ENCODE measurements at regions not wholly inside any gene's neighbourhood (a gene's known extent, or its start where the extent isn't known, plus 50 kb on each side); places are given as distances from the start of the nearest gene placed in this dataset.

GRCh38 chr5:74372051-74372450 lies 268.5 kb downstream of the ENC1 start:
- DNase-seq, result no peak

GRCh38 chr5:74371621-74372020 lies 268.9 kb downstream of the ENC1 start:
- DNase-seq, result no peak

- no peak for DNase-seq
Measured at GRCh38 chr5:74370168-74370567, 270.4 kb downstream of the ENC1 start.

GRCh38 chr5:74369173-74369572 lies 271.4 kb downstream of the ENC1 start:
- DNase-seq, result no peak

- DNase-seq, result no peak
Measured at GRCh38 chr5:74367934-74368333, 272.6 kb downstream of the ENC1 start.

- DNase-seq, result no peak
Measured at GRCh38 chr5:74367241-74367733, 273.2 kb downstream of the ENC1 start.

- DNase-seq, result no peak
Measured at GRCh38 chr5:74365723-74366122, 274.8 kb downstream of the ENC1 start.

- DNase-seq, result no peak
Measured at GRCh38 chr5:74364507-74364906, 276.0 kb downstream of the ENC1 start.

GRCh38 chr5:74363603-74364205 lies 276.8 kb downstream of the ENC1 start:
- DNase-seq, result no peak

- no peak for DNase-seq
Measured at GRCh38 chr5:74361406-74362358, 278.8 kb downstream of the ENC1 start.

GRCh38 chr5:74360535-74361210 lies 279.9 kb downstream of the ENC1 start:
- DNase-seq, result no peak

- DNase-seq, result no peak
Measured at GRCh38 chr5:74357827-74358226, 282.7 kb downstream of the ENC1 start.

GRCh38 chr5:74356009-74356695 lies 284.4 kb downstream of the ENC1 start:
- no peak for DNase-seq

- no peak for DNase-seq
Measured at GRCh38 chr5:74355041-74355824, 285.3 kb downstream of the ENC1 start.

GRCh38 chr5:74352256-74352655 lies 288.3 kb downstream of the ENC1 start:
- no peak for DNase-seq

- no peak for DNase-seq
Measured at GRCh38 chr5:74342948-74343682, 297.4 kb downstream of the ENC1 start.

- no peak for DNase-seq
Measured at GRCh38 chr5:74342182-74342581, 298.3 kb downstream of the ENC1 start.

- no peak for DNase-seq
Measured at GRCh38 chr5:74341221-74341620, 299.3 kb downstream of the ENC1 start.

GRCh38 chr5:74340476-74340875 lies 300.1 kb downstream of the ENC1 start:
- DNase-seq, result no peak

GRCh38 chr5:74337984-74338310 lies 302.6 kb downstream of the ENC1 start:
- no peak for DNase-seq

GRCh38 chr5:74337254-74337983 lies 303.1 kb downstream of the ENC1 start:
- DNase-seq, result no peak
